ENCODE measurements at regions not wholly inside any gene's neighbourhood (a gene's known extent, or its start where the extent isn't known, plus 50 kb on each side); places are given as distances from the start of the nearest gene placed in this dataset.

GRCh38 chr6:140051521-140052512, 677.4 kb upstream of the CITED2 start:
- DNase-seq (ENCODE audit: low read depth), result peak; percentile 72
- no peak overlapping the region for H3K4me3 ChIP-seq (ENCODE audit: low read length)
- TF ChIP-seq CTCF (conservative IDR thresholded peaks at IDR 0.05; ENCODE audit: low read depth, low read length), result no peak

GRCh38 chr6:140050101-140050995, 675.9 kb upstream of the CITED2 start:
- no peak for TF ChIP-seq CTCF (conservative IDR thresholded peaks at IDR 0.05; ENCODE audit: low read depth, low read length)
- DNase-seq (ENCODE audit: low read depth), result no peak
- no peak overlapping the region for H3K4me3 ChIP-seq (ENCODE audit: low read length)

- no peak overlapping the region for H3K4me3 ChIP-seq (ENCODE audit: low read length)
- no peak for TF ChIP-seq CTCF (conservative IDR thresholded peaks at IDR 0.05; ENCODE audit: low read depth, low read length)
- DNase-seq (ENCODE audit: low read depth), result no peak
Observed at GRCh38 chr6:140049251-140049650, 674.8 kb upstream of the CITED2 start.

GRCh38 chr6:140048202-140048790, 673.8 kb upstream of the CITED2 start:
- DNase-seq (ENCODE audit: low read depth), result no peak
- no peak overlapping the region for H3K4me3 ChIP-seq (ENCODE audit: low read length)
- no peak for TF ChIP-seq CTCF (conservative IDR thresholded peaks at IDR 0.05; ENCODE audit: low read depth, low read length)

- TF ChIP-seq CTCF (conservative IDR thresholded peaks at IDR 0.05; ENCODE audit: low read depth, low read length), result no peak
- DNase-seq (ENCODE audit: low read depth), result no peak
- no peak overlapping the region for H3K4me3 ChIP-seq (ENCODE audit: low read length)
Observed at GRCh38 chr6:140047321-140047720, 672.9 kb upstream of the CITED2 start.

- TF ChIP-seq CTCF (conservative IDR thresholded peaks at IDR 0.05; ENCODE audit: low read depth, low read length), result no peak
- DNase-seq (ENCODE audit: low read depth), result no peak
- H3K4me3 ChIP-seq (ENCODE audit: low read length), result no peak overlapping the region
Observed at GRCh38 chr6:140046016-140046632, 671.7 kb upstream of the CITED2 start.
